Upper lobe of left lung (tissue), 6 donors: ENCODE measurements at regions not wholly inside any gene's neighbourhood (a gene's known extent, or its start where the extent isn't known, plus 50 kb on each side); places are given as distances from the start of the nearest gene placed in this dataset.

Experiments used
- ATAC-seq, 2 donors: fragments of 200-7000 bp; cut with Tn5 transposase; one replicate each; pipeline ENCODE4 v1.9.1; 2022; ENCODE audit warnings: mild to moderate bottlenecking in 2 of 2, moderate library complexity in 2 of 2; ENCODE audit not compliant: low FRiP score in 2 of 2
- DNase-seq, 2 donors: peaks; one replicate each; pipeline ENCODE4 v3.0.0-alpha.2; 2019 to 2020
- H3K27ac ChIP-seq, 4 donors: fragments of 200-600 bp; sonication (generic); one replicate each; pipeline ENCODE4 v1.5.1; 2016 to 2019
- H3K27me3 ChIP-seq, 4 donors: fragments of 200-600 bp; sonication (generic); one replicate each; pipeline ENCODE4 v1.5.1; 2017 to 2019
- H3K36me3 ChIP-seq, 4 donors: fragments of 200-600 bp; sonication (generic); one replicate each; pipeline ENCODE4 v1.5.1; 2016 to 2019
- H3K4me1 ChIP-seq, 4 donors: fragments of 200-600 bp; sonication (generic); one replicate each; pipeline ENCODE4 v1.5.1; 2018 to 2019
- H3K4me3 ChIP-seq, 4 donors: fragments of 200-600 bp; sonication (generic); one replicate each; pipeline ENCODE4 v1.5.1; 2017 to 2019; ENCODE audit warnings: mild to moderate bottlenecking in 2 of 4, moderate library complexity in 1 of 4
- H3K9me3 ChIP-seq, 4 donors: fragments of 200-600 bp; sonication (generic); one replicate each; pipeline ENCODE4 v1.5.1; 2018 to 2019
- EP300 ChIP-seq, 4 donors: sonication (generic); formaldehyde crosslinking; IDR thresholded peaks; one replicate each; pipeline ENCODE4 v1.5.1; 2017; ENCODE audit warnings: antibody characterized with exemption in 4 of 4, control low read depth in 2 of 4
- POLR2A ChIP-seq, 4 donors: fragments of 450-650 bp; IDR thresholded peaks; one replicate each; pipeline ENCODE4 v1.5.1; 2016 to 2017; ENCODE audit warnings: antibody characterized with exemption in 4 of 4, mild to moderate bottlenecking in 2 of 4
- POLR2AphosphoS5 ChIP-seq, 2 donors: sonication (generic); formaldehyde crosslinking; IDR thresholded peaks; one replicate each; pipeline ENCODE4 v1.5.1; 2017; ENCODE audit warnings: antibody characterized with exemption in 2 of 2
- WGBS, 2 donors: methylation state at CpG; one replicate each; pipeline ENCODE4 v1.1.5; 2017 to 2018; 5-methylcytosine and 5-hydroxymethylcytosine counted together
- TF ChIP-seq, protein P1 (sequence below), 6 experiments: fragments of 450-650 bp in 4 of 6; fragments of 200-600 bp in 2 of 6; sonication (generic) in 2 of 6; IDR thresholded peaks; one replicate each; pipeline ENCODE4 v1.5.1; 2016 to 2019; ENCODE audit warnings: antibody characterized with exemption in 6 of 6
- donor health status: DM: no; HTN: no; CAD: no; lungs with moderate emphysema.
- donor health status: DM: no; HTN: yes; CAD: no; lungs with severe emphysema.

DNA sequence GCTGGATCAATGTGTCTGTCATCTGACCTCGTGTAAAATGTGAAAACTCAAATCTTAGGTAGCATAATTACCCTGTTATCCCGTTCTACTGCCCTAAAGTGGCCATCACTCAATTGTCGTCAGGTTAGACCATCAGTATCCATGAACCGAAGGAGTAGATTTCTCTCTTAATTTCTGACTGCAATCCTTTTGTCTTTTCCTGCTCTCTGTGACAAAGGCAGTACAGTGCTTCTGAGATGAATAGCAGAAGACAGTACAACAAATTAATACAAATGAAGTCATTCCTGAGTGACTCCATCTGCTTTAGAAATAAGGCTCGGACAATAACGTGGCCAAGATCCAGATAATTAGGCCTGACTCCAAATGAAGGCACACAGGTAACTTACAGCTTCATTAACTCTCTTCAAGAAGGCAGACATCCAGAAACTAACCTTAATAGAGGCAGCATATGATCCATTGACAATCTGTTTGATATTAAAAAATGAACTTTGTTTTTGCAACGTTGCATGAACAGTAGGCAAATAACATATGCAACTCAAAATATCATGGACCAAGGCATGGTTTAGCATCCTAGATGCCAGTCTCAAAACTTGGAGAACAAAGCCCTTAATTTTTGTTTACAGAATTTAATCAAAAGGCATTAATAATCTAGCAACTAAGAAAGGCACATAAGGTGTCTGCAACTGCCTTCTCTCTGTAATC is 96.7 kb upstream of the CDH20 start:
- H3K9me3 ChIP-seq: no peaks in the 10 kb centered on the region
- ATAC-seq: no peak
- no peak for TF ChIP-seq EP300 (IDR thresholded peaks at IDR 0.05)
- TF ChIP-seq, protein P1, sequence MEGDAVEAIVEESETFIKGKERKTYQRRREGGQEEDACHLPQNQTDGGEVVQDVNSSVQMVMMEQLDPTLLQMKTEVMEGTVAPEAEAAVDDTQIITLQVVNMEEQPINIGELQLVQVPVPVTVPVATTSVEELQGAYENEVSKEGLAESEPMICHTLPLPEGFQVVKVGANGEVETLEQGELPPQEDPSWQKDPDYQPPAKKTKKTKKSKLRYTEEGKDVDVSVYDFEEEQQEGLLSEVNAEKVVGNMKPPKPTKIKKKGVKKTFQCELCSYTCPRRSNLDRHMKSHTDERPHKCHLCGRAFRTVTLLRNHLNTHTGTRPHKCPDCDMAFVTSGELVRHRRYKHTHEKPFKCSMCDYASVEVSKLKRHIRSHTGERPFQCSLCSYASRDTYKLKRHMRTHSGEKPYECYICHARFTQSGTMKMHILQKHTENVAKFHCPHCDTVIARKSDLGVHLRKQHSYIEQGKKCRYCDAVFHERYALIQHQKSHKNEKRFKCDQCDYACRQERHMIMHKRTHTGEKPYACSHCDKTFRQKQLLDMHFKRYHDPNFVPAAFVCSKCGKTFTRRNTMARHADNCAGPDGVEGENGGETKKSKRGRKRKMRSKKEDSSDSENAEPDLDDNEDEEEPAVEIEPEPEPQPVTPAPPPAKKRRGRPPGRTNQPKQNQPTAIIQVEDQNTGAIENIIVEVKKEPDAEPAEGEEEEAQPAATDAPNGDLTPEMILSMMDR (IDR thresholded peaks at IDR 0.05): no peak
- TF ChIP-seq POLR2AphosphoS5 (IDR thresholded peaks at IDR 0.05): no peak
- TF ChIP-seq POLR2A (IDR thresholded peaks at IDR 0.05): no peak
- H3K27me3 ChIP-seq: no peaks in the 10 kb centered on the region
- no peak for DNase-seq
- 75% methylated on average over 7 of the region's 7 CpGs for WGBS, 2 donors
- no peak overlapping the region for H3K4me3 ChIP-seq
- H3K4me1 ChIP-seq: no peaks in the 10 kb centered on the region
- H3K27ac ChIP-seq: no peak overlapping the region
- H3K36me3 ChIP-seq: no peaks in the 10 kb centered on the region

DNA sequence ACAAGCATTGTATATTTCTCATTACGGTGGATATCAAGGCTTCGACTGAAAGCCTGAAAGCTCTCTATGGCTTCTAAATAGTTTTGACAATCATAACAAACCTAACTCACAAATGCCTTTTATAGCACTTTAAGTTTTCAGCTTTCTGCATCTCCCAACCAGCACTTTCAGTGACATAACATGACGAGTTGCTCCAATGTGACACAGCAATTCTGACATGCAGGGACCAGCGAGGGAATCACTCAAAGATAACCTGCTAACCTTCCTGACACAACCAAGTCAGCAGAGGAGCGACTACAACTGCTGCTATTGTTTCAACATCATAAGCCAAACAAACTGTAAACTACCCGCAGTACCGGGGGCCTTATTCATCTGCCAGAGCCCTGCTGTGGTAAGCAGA is 95.7 kb upstream of the CDH20 start:
- ATAC-seq (no peak), DNase-seq (no peak)
- Histone ChIP-seq H3K27me3 (no peaks in the 10 kb centered on the region), H3K36me3 (no peaks in the 10 kb centered on the region), H3K27ac (no peak overlapping the region), H3K4me3 (no peak overlapping the region), H3K4me1 (no peaks in the 10 kb centered on the region), H3K9me3 (no peaks in the 10 kb centered on the region)
- TF ChIP-seq POLR2A (IDR thresholded peaks at IDR 0.05) (no peak), EP300 (IDR thresholded peaks at IDR 0.05) (no peak), POLR2AphosphoS5 (IDR thresholded peaks at IDR 0.05) (no peak)
- TF ChIP-seq, protein P1 (IDR thresholded peaks at IDR 0.05): no peak
- WGBS, 2 donors: 58 to 69% methylated on average over 7 of the region's 7 CpGs

DNA sequence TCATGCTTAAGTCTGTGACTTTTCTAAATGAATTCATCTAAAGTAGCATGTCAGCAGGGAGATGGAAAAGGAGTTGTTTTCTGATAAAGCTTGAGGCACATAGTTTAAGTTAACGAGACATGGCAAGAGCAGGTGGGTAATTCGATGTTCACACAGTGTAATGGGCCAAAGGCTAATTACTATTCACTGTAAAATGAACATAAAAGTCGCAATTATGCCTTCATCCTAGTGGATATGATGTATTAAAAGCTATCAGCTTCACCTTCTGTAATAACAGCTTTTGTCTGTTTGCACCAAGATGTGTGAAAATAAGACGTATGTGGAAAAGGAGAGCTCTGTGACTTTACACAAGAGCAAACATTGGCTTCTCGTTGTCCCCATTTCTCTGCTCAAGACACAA is 94.2 kb upstream of the CDH20 start:
- 76 to 81% methylated on average over 5 of the region's 5 CpGs for whole genome bisulfite sequencing, 2 donors
- no peaks in the 10 kb centered on the region for H3K36me3 ChIP-seq
- ATAC-seq (no peak), DNase-seq (no peak)
- no peak overlapping the region for H3K4me3 ChIP-seq
- TF ChIP-seq POLR2AphosphoS5 (IDR thresholded peaks at IDR 0.05) (no peak), EP300 (IDR thresholded peaks at IDR 0.05) (no peak), POLR2A (IDR thresholded peaks at IDR 0.05) (no peak)
- TF ChIP-seq, protein P1 (IDR thresholded peaks at IDR 0.05): no peak
- no peaks in the 10 kb centered on the region for H3K4me1 ChIP-seq
- H3K27me3 ChIP-seq: no peaks in the 10 kb centered on the region
- no peak overlapping the region for H3K27ac ChIP-seq
- H3K9me3 ChIP-seq: no peaks in the 10 kb centered on the region

DNA sequence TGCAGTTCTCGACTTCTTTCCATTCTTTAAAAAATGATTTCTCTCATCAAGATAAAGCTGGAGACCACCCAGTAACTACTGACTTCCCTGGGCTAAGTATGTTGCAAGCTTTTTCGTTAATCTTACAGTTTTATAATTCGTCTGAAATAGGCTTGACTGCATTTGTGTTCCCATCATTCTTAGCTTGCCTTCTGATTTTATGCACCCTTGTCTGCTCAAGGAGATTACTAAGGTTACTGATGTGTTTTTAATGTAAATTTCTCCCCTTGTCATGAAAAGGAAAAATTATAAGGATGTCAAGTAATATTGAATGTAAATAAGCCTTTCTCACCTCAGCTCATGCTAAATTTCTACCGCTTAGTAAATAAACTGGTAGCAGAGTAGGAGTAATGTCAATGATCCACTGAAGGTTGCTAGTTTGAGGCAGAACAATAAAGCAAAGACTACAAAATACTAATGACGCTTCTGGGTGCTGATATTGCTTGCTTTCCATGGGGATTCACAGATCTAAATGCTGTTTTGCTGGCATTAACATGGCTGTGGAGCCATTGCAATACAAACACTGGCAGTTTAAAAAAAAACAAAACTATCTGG is 91.9 kb upstream of the CDH20 start:
- no peaks in the 10 kb centered on the region for H3K27me3 ChIP-seq
- TF ChIP-seq POLR2AphosphoS5 (IDR thresholded peaks at IDR 0.05) (no peak), POLR2A (IDR thresholded peaks at IDR 0.05) (no peak), EP300 (IDR thresholded peaks at IDR 0.05) (no peak)
- TF ChIP-seq, protein P1 (IDR thresholded peaks at IDR 0.05): no peak
- no peaks in the 10 kb centered on the region for H3K36me3 ChIP-seq
- no peaks in the 10 kb centered on the region for H3K4me1 ChIP-seq
- no peak overlapping the region for H3K4me3 ChIP-seq
- DNase-seq (no peak), ATAC-seq (no peak)
- H3K9me3 ChIP-seq: no peaks in the 10 kb centered on the region
- 80 to 81% methylated on average over 5 of the region's 5 CpGs for WGBS, 2 donors
- H3K27ac ChIP-seq: no peak overlapping the region

DNA sequence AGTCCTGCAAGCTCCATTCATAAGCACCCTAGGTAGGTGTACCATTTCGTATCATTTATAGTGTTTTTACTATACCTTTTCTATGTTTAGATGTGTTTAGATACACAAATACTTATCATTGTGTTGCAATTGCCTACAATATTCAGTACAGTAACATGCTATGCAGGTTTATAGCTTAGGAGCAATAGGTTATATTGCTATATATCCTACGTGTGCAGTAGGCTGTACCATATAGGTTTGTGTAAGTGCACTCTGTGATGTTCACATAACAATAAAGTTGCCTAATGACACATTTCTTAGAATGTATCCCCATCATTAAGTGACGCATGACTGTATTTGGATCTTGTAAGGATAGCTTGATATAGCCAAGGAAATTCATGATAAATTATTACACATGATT is 88.6 kb upstream of the CDH20 start:
- no peaks in the 10 kb centered on the region for H3K9me3 ChIP-seq
- WGBS, 2 donors: 80 to 85% methylated on average over 3 of the region's 3 CpGs

More for the DNA sequence above, 88.6 kb upstream of the CDH20 start:
- H3K4me1 ChIP-seq: no peaks in the 10 kb centered on the region
- H3K36me3 ChIP-seq: no peaks in the 10 kb centered on the region
- no peaks in the 10 kb centered on the region for H3K27me3 ChIP-seq
- no peak for TF ChIP-seq EP300 (IDR thresholded peaks at IDR 0.05)
- TF ChIP-seq, protein P1 (IDR thresholded peaks at IDR 0.05): no peak
- DNase-seq (no peak), ATAC-seq (no peak)
- H3K4me3 ChIP-seq: no peak overlapping the region
- no peak overlapping the region for H3K27ac ChIP-seq
